ENCODE measurements at regions not wholly inside any gene's neighbourhood (a gene's known extent, or its start where the extent isn't known, plus 50 kb on each side); places are given as distances from the start of the nearest gene placed in this dataset.

DNA sequence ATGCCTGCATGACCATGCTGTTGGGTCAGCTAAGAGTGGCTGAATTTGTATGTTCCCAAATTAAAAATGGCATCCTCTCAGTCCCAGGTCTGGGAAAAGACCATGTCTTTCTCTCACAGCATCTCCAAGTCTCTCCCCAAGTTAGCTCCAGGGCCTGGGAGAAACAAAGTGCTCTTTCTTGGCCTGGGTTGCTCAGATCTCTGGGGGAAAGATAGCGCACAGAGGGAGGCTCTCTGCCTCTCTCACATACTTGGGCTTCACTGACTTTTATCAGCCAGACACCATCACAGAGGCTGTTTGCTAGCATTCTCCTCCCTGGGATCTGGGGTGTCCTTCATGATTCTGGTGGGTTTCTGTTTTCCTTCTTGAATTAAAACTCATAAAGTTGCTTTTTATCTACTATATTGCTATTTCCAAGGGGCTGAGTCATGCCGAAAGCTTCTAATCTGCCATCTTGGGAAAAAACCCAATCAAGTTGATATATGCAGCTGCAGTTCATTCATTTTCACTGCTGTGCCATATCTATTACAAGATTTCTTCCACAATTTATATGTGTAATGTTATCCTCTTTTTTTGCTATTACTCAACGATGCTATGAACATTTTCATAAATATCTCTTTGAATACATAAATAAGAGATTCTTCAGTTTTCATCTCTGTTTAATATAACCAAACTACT, 190.2 kb downstream of the MOXD1 start:
- TF ChIP-seq RAD21 (IDR thresholded peaks at IDR 0.05; ENCODE audit: low read depth) = no peak
- no peak for TF ChIP-seq TAF1 (IDR thresholded peaks at IDR 0.05; ENCODE audit: low read depth)
- TF ChIP-seq USF1 (IDR thresholded peaks at IDR 0.05) = no peak
- no peak for TF ChIP-seq EP300 (IDR thresholded peaks at IDR 0.05; ENCODE audit: borderline replicate concordance)
- TF ChIP-seq YY1 (IDR thresholded peaks at IDR 0.05; ENCODE audit: low read depth) = no peak
- no peak for TF ChIP-seq FOXM1 (IDR thresholded peaks at IDR 0.05; ENCODE audit: borderline replicate concordance, low read depth)

Data from Ishikawa (cell line).